ENCODE measurements at regions not wholly inside any gene's neighbourhood (a gene's known extent, or its start where the extent isn't known, plus 50 kb on each side); places are given as distances from the start of the nearest gene placed in this dataset.

DNA sequence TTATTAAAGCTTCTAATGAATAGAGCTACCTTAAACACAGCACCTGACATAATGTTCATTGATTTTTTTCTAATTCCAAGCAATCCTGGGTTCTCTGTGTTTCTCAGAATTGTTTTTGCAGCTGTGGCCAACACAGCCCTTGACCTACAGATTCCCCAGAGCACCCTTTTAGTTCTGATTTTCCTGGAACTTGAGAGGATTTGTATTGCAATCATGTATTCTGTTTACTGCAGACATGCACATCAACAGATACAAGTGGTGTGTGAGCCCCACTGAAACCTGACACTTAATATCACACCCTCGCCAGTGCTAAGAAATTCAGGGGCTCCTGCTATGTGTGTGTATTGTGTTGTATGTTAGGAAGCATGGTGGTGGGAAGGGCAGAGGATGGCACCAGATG is 344.2 kb upstream of the POM121L12 start:
- Histone ChIP-seq H2BK120ac (ENCODE audit: low read depth, low read length) (no peak overlapping the region), H4K8ac (ENCODE audit: low read depth, low read length) (no peak overlapping the region), H3K4me3 (ENCODE audit: low read length) (no peak overlapping the region), H3K79me1 (ENCODE audit: low read length) (no peaks in the 10 kb centered on the region), H3K18ac (ENCODE audit: low read length) (no peak overlapping the region), H2AK5ac (ENCODE audit: low read length) (no peak overlapping the region), H3K9ac (ENCODE audit: low read length) (no peak overlapping the region), H3K27ac (ENCODE audit: low read depth, low read length) (no peak overlapping the region), H3K56ac (ENCODE audit: low read length) (no peak overlapping the region), H3K23ac (ENCODE audit: low read length) (no peak overlapping the region), H3K27me3 (ENCODE audit: insufficient read depth, low read length, poor library complexity) (no peaks in the 10 kb centered on the region), H2BK5ac (ENCODE audit: low read length) (no peak overlapping the region), H4K5ac (ENCODE audit: low read length) (no peak overlapping the region), H3K36me3 (ENCODE audit: control insufficient read depth, insufficient read depth, low read length) (no peaks in the 10 kb centered on the region), H3K4ac (ENCODE audit: low read depth, low read length) (no peak overlapping the region), H3K4me2 (ENCODE audit: low read length) (no peak overlapping the region), H3K79me2 (ENCODE audit: control insufficient read depth, insufficient read depth, low read length) (no peaks in the 10 kb centered on the region), H3K4me1 (ENCODE audit: control insufficient read depth, low read depth, low read length) (no peaks in the 10 kb centered on the region), H2BK15ac (replicated peaks; ENCODE audit: low read depth) (no peak overlapping the region)
- no CpG with 5 or more reads among the region's 1 CpG for WGBS (ENCODE audit: extremely low coverage, insufficient coverage, low lambda C conversion rate)
- no peak for DNase-seq

GRCh38 chr7:52689912-52690311 is 345.5 kb upstream of the POM121L12 start:
- Histone ChIP-seq H2BK15ac (replicated peaks; ENCODE audit: low read depth) (no peak overlapping the region), H3K27ac (ENCODE audit: low read depth, low read length) (no peak overlapping the region), H3K23ac (ENCODE audit: low read length) (no peak overlapping the region), H3K4ac (ENCODE audit: low read depth, low read length) (no peak overlapping the region), H3K18ac (ENCODE audit: low read length) (no peak overlapping the region), H2BK120ac (ENCODE audit: low read depth, low read length) (no peak overlapping the region), H3K27me3 (ENCODE audit: insufficient read depth, low read length, poor library complexity) (no peaks in the 10 kb centered on the region), H3K79me2 (ENCODE audit: control insufficient read depth, insufficient read depth, low read length) (no peaks in the 10 kb centered on the region), H3K56ac (ENCODE audit: low read length) (no peak overlapping the region), H2AK5ac (ENCODE audit: low read length) (no peak overlapping the region), H4K8ac (ENCODE audit: low read depth, low read length) (no peak overlapping the region), H3K4me1 (ENCODE audit: control insufficient read depth, low read depth, low read length) (no peaks in the 10 kb centered on the region), H3K4me3 (ENCODE audit: low read length) (no peak overlapping the region), H3K79me1 (ENCODE audit: low read length) (no peaks in the 10 kb centered on the region), H3K4me2 (ENCODE audit: low read length) (no peak overlapping the region), H3K36me3 (ENCODE audit: control insufficient read depth, insufficient read depth, low read length) (no peaks in the 10 kb centered on the region), H3K9ac (ENCODE audit: low read length) (no peak overlapping the region), H2BK5ac (ENCODE audit: low read length) (no peak overlapping the region), H4K5ac (ENCODE audit: low read length) (no peak overlapping the region)
- no peak for DNase-seq
- no CpG with 5 or more reads among the region's 2 CpGs for WGBS (ENCODE audit: extremely low coverage, insufficient coverage, low lambda C conversion rate)

- no peak overlapping the region for H2BK5ac ChIP-seq (ENCODE audit: low read length)
- H3K18ac ChIP-seq (ENCODE audit: low read length) = no peak overlapping the region
- H3K9ac ChIP-seq (ENCODE audit: low read length) = no peak overlapping the region
- no peak overlapping the region for H2BK15ac ChIP-seq (replicated peaks; ENCODE audit: low read depth)
- no peak overlapping the region for H4K8ac ChIP-seq (ENCODE audit: low read depth, low read length)
- no peak overlapping the region for H3K56ac ChIP-seq (ENCODE audit: low read length)
- H2BK120ac ChIP-seq (ENCODE audit: low read depth, low read length) = no peak overlapping the region
- no peak overlapping the region for H3K27ac ChIP-seq (ENCODE audit: low read depth, low read length)
- no peak overlapping the region for H3K23ac ChIP-seq (ENCODE audit: low read length)
- no peak for DNase-seq
- H3K4ac ChIP-seq (ENCODE audit: low read depth, low read length) = no peak overlapping the region
- no peaks in the 10 kb centered on the region for H3K27me3 ChIP-seq (ENCODE audit: insufficient read depth, low read length, poor library complexity)
- no peaks in the 10 kb centered on the region for H3K79me2 ChIP-seq (ENCODE audit: control insufficient read depth, insufficient read depth, low read length)
- no peak overlapping the region for H3K4me2 ChIP-seq (ENCODE audit: low read length)
- no CpG with 5 or more reads among the region's 3 CpGs for WGBS (ENCODE audit: extremely low coverage, insufficient coverage, low lambda C conversion rate)
- no peak overlapping the region for H4K5ac ChIP-seq (ENCODE audit: low read length)
- H2AK5ac ChIP-seq (ENCODE audit: low read length) = no peak overlapping the region
- H3K36me3 ChIP-seq (ENCODE audit: control insufficient read depth, insufficient read depth, low read length) = no peaks in the 10 kb centered on the region
- no peaks in the 10 kb centered on the region for H3K4me1 ChIP-seq (ENCODE audit: control insufficient read depth, low read depth, low read length)
- no peaks in the 10 kb centered on the region for H3K79me1 ChIP-seq (ENCODE audit: low read length)
- H3K4me3 ChIP-seq (ENCODE audit: low read length) = no peak overlapping the region
Observed at GRCh38 chr7:52685333-52685732, 350.1 kb upstream of the POM121L12 start.

GRCh38 chr7:52684388-52684787 is 351.0 kb upstream of the POM121L12 start:
- H4K5ac ChIP-seq (ENCODE audit: low read length) = no peak overlapping the region
- H3K27ac ChIP-seq (ENCODE audit: low read depth, low read length) = no peak overlapping the region
- H2BK5ac ChIP-seq (ENCODE audit: low read length) = no peak overlapping the region
- H3K56ac ChIP-seq (ENCODE audit: low read length) = no peak overlapping the region
- H3K79me2 ChIP-seq (ENCODE audit: control insufficient read depth, insufficient read depth, low read length) = no peaks in the 10 kb centered on the region
- no peaks in the 10 kb centered on the region for H3K27me3 ChIP-seq (ENCODE audit: insufficient read depth, low read length, poor library complexity)
- H3K4me1 ChIP-seq (ENCODE audit: control insufficient read depth, low read depth, low read length) = no peaks in the 10 kb centered on the region
- no peak overlapping the region for H3K4ac ChIP-seq (ENCODE audit: low read depth, low read length)
- H3K36me3 ChIP-seq (ENCODE audit: control insufficient read depth, insufficient read depth, low read length) = no peaks in the 10 kb centered on the region
- H3K79me1 ChIP-seq (ENCODE audit: low read length) = no peaks in the 10 kb centered on the region
- H3K9ac ChIP-seq (ENCODE audit: low read length) = no peak overlapping the region
- H3K4me2 ChIP-seq (ENCODE audit: low read length) = no peak overlapping the region
- DNase-seq = no peak
- H2BK120ac ChIP-seq (ENCODE audit: low read depth, low read length) = no peak overlapping the region
- no peak overlapping the region for H2AK5ac ChIP-seq (ENCODE audit: low read length)
- H4K8ac ChIP-seq (ENCODE audit: low read depth, low read length) = no peak overlapping the region
- H2BK15ac ChIP-seq (replicated peaks; ENCODE audit: low read depth) = no peak overlapping the region
- H3K23ac ChIP-seq (ENCODE audit: low read length) = no peak overlapping the region
- H3K4me3 ChIP-seq (ENCODE audit: low read length) = no peak overlapping the region
- H3K18ac ChIP-seq (ENCODE audit: low read length) = no peak overlapping the region
- no CpG with 5 or more reads among the region's 2 CpGs for WGBS (ENCODE audit: extremely low coverage, insufficient coverage, low lambda C conversion rate)

DNA sequence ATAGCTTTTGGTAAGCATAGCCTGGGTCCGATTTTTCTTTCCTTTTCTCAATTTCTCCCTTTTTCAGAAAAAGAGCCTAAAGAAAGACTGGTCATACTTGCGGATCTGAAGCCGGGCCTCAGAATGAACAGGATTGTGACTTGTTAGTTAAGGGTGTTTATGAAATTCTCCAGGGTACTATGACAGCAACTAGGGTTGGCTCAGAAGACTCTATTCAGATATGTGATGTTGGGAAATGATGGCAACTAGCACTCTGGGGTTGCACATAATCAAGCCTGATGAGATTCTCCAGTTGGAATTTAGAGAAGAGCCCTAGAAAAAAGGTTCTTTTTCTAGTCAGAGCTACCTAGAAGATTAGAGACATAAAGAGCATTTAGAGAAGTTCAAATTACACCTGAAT is 352.4 kb upstream of the POM121L12 start:
- no peak for DNase-seq
- Histone ChIP-seq H3K9ac (ENCODE audit: low read length) (no peak overlapping the region), H3K27me3 (ENCODE audit: insufficient read depth, low read length, poor library complexity) (no peaks in the 10 kb centered on the region), H3K56ac (ENCODE audit: low read length) (no peak overlapping the region), H4K8ac (ENCODE audit: low read depth, low read length) (no peak overlapping the region), H3K23ac (ENCODE audit: low read length) (no peak overlapping the region), H2BK15ac (replicated peaks; ENCODE audit: low read depth) (no peak overlapping the region), H2AK5ac (ENCODE audit: low read length) (no peak overlapping the region), H3K4me3 (ENCODE audit: low read length) (no peak overlapping the region), H3K18ac (ENCODE audit: low read length) (no peak overlapping the region), H3K27ac (ENCODE audit: low read depth, low read length) (no peak overlapping the region), H3K4ac (ENCODE audit: low read depth, low read length) (no peak overlapping the region), H3K4me2 (ENCODE audit: low read length) (no peak overlapping the region), H4K5ac (ENCODE audit: low read length) (no peak overlapping the region), H3K79me1 (ENCODE audit: low read length) (no peaks in the 10 kb centered on the region), H2BK5ac (ENCODE audit: low read length) (no peak overlapping the region), H3K79me2 (ENCODE audit: control insufficient read depth, insufficient read depth, low read length) (no peaks in the 10 kb centered on the region), H3K4me1 (ENCODE audit: control insufficient read depth, low read depth, low read length) (no peaks in the 10 kb centered on the region), H2BK120ac (ENCODE audit: low read depth, low read length) (no peak overlapping the region), H3K36me3 (ENCODE audit: control insufficient read depth, insufficient read depth, low read length) (no peaks in the 10 kb centered on the region)
- no CpG with 5 or more reads among the region's 3 CpGs for WGBS (ENCODE audit: extremely low coverage, insufficient coverage, low lambda C conversion rate)

DNA sequence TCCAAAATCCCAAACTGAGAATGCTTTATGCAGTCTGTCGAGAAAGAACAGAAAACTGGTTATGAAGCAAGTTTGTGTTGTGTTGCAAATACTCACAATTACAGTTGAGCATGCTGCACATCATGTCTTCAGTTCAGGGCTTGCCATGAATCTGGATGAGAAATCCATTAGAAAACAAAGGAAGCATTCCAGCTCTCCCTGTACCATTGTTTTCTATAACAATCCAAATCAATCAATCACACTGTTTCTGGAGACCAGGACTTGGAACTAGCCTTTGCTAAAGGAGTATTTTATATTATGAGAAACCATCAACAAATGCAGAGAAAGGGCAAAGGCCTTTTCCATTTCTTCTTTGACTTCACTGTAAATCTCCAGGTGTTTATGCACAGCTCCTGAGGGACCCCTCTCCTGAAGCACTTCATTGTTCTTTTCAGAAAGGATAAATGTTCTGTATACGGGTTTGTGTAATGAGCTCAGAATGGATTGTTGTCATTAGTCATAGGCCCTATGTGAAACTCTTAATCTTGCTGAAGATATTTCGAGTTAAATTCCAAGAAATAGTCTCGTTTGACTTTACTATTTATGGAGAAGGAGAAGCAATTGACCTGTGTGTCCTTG is 364.7 kb upstream of the POM121L12 start:
- no peak overlapping the region for H3K27ac ChIP-seq (ENCODE audit: low read depth, low read length)

More for the DNA sequence above, 364.7 kb upstream of the POM121L12 start:
- Histone ChIP-seq H3K4me1 (ENCODE audit: control insufficient read depth, low read depth, low read length) (no peaks in the 10 kb centered on the region), H3K56ac (ENCODE audit: low read length) (no peak overlapping the region), H3K4me3 (ENCODE audit: low read length) (no peak overlapping the region), H2BK5ac (ENCODE audit: low read length) (no peak overlapping the region), H3K18ac (ENCODE audit: low read length) (no peak overlapping the region), H3K23ac (ENCODE audit: low read length) (no peak overlapping the region), H4K5ac (ENCODE audit: low read length) (no peak overlapping the region), H3K4me2 (ENCODE audit: low read length) (no peak overlapping the region), H3K36me3 (ENCODE audit: control insufficient read depth, insufficient read depth, low read length) (no peaks in the 10 kb centered on the region), H3K9ac (ENCODE audit: low read length) (no peak overlapping the region), H2AK5ac (ENCODE audit: low read length) (no peak overlapping the region), H3K79me1 (ENCODE audit: low read length) (no peaks in the 10 kb centered on the region), H2BK15ac (replicated peaks; ENCODE audit: low read depth) (no peak overlapping the region), H4K8ac (ENCODE audit: low read depth, low read length) (no peak overlapping the region), H2BK120ac (ENCODE audit: low read depth, low read length) (no peak overlapping the region), H3K79me2 (ENCODE audit: control insufficient read depth, insufficient read depth, low read length) (no peaks in the 10 kb centered on the region), H3K27me3 (ENCODE audit: insufficient read depth, low read length, poor library complexity) (no peaks in the 10 kb centered on the region), H3K4ac (ENCODE audit: low read depth, low read length) (no peak overlapping the region)
- WGBS (ENCODE audit: extremely low coverage, insufficient coverage, low lambda C conversion rate) = no CpG with 5 or more reads among the region's 4 CpGs
- DNase-seq = no peak
